Activated CD8-positive, alpha-beta memory T cell treated with anti-CD3 and anti-CD28 coated beads, Interleukin-2, amount 50 U/mL, for 48 hours (primary cell): ENCODE measurements at regions not wholly inside any gene's neighbourhood (a gene's known extent, or its start where the extent isn't known, plus 50 kb on each side); places are given as distances from the start of the nearest gene placed in this dataset.
"Not testable (repeated sequence)": the region's sequence is repeated elsewhere in the genome, so short reads cannot be mapped to it uniquely, and the experiment has no call there.

Experiments
- DNase-seq: peaks from one replicate; pipeline ENCODE4 v3.0.0-alpha.2; 2020

- DNase-seq, result no peak
Observed at GRCh38 chr10:125554016-125554703, 128.8 kb downstream of the TEX36 start.

GRCh38 chr10:125553091-125553490, 129.9 kb downstream of the TEX36 start:
- no peak for DNase-seq

- DNase-seq, result no peak
Observed at GRCh38 chr10:125551247-125551646, 131.7 kb downstream of the TEX36 start.

GRCh38 chr10:125550362-125550761, 132.6 kb downstream of the TEX36 start:
- no peak for DNase-seq

- no peak for DNase-seq
Observed at GRCh38 chr10:125549653-125550052, 133.3 kb downstream of the TEX36 start.

- DNase-seq, result no peak
Observed at GRCh38 chr10:125548878-125549277, 134.1 kb downstream of the TEX36 start.

GRCh38 chr10:125548356-125548755, 134.6 kb downstream of the TEX36 start:
- DNase-seq, result no peak

- DNase-seq, result no peak
Observed at GRCh38 chr10:125547010-125547650, 135.8 kb downstream of the TEX36 start.

GRCh38 chr10:125543796-125544195, 139.2 kb downstream of the TEX36 start:
- no peak for DNase-seq

- no peak for DNase-seq
Observed at GRCh38 chr10:125538947-125539731, 143.8 kb downstream of the TEX36 start.

- no peak for DNase-seq
Observed at GRCh38 chr10:125536236-125536635, 146.7 kb downstream of the TEX36 start.

- no peak for DNase-seq
Observed at GRCh38 chr10:125535559-125535958, 147.4 kb downstream of the TEX36 start.

- DNase-seq, result no peak
Observed at GRCh38 chr10:125534515-125534914, 148.4 kb downstream of the TEX36 start.

GRCh38 chr10:125533866-125534265, 149.1 kb downstream of the TEX36 start:
- DNase-seq, result no peak

- no peak for DNase-seq
Observed at GRCh38 chr10:125531465-125531864, 151.5 kb downstream of the TEX36 start.

GRCh38 chr10:125523347-125523746, 159.6 kb downstream of the TEX36 start:
- no peak for DNase-seq

GRCh38 chr10:125521721-125522680, 161.0 kb downstream of the TEX36 start:
- DNase-seq, result peak; percentile 72

- no peak for DNase-seq
Observed at GRCh38 chr10:125520968-125521367, 162.0 kb downstream of the TEX36 start.

- not testable (repeated sequence) for DNase-seq
Observed at GRCh38 chr10:125518397-125518796, 164.6 kb downstream of the TEX36 start.

GRCh38 chr10:125515571-125515970, 167.4 kb downstream of the TEX36 start:
- no peak for DNase-seq

- no peak for DNase-seq
Observed at GRCh38 chr10:125514206-125515162, 168.5 kb downstream of the TEX36 start.
